Neutrophil (primary cell): ENCODE measurements at regions not wholly inside any gene's neighbourhood (a gene's known extent, or its start where the extent isn't known, plus 50 kb on each side); places are given as distances from the start of the nearest gene placed in this dataset.

Source experiments
- H3K27ac ChIP-seq: fragments of 200-600 bp; sonication (generic); 2 replicates; pipeline ENCODE4 v1.5.1; 2016; ENCODE audit warnings: mild to moderate bottlenecking, moderate library complexity
- H3K27me3 ChIP-seq: fragments of 200-600 bp; sonication (generic); 2 replicates; pipeline ENCODE4 v1.6.0; 2016; ENCODE audit warnings: mild to moderate bottlenecking
- H3K36me3 ChIP-seq: fragments of 200-600 bp; sonication (generic); 2 replicates; pipeline ENCODE4 v1.5.1; 2017
- H3K4me1 ChIP-seq, 2 experiments: fragments of 200-600 bp in 1 of 2; sonication (generic) in 1 of 2; 1 replicate in 1 of 2; 2 replicates in 1 of 2; pipeline versions ENCODE4 v1.5.1 to v1.6.1; 2013 to 2016; ENCODE audit warnings: low read depth in 1 of 2, low read length in 1 of 2, mild to moderate bottlenecking in 1 of 2, moderate library complexity in 1 of 2; ENCODE audit not compliant: control insufficient read depth in 1 of 2, insufficient read depth in 1 of 2
- H3K4me3 ChIP-seq, 2 experiments: fragments of 200-600 bp in 1 of 2; sonication (generic) in 1 of 2; 1 replicate in 1 of 2; 2 replicates in 1 of 2; pipeline ENCODE4 v1.5.1; 2013 to 2016; ENCODE audit warnings: low read depth in 1 of 2, low read length in 1 of 2, mild to moderate bottlenecking in 1 of 2, moderate library complexity in 1 of 2
- H3K9me3 ChIP-seq: fragments of 200-600 bp; sonication (generic); 2 replicates; pipeline ENCODE4 v1.5.1; 2016
- TF ChIP-seq, protein P1 (sequence below): fragments of 200-600 bp; sonication (generic); IDR thresholded peaks from 2 replicates; pipeline ENCODE4 v1.5.1; 2016; ENCODE audit warnings: antibody characterized with exemption

DNA sequence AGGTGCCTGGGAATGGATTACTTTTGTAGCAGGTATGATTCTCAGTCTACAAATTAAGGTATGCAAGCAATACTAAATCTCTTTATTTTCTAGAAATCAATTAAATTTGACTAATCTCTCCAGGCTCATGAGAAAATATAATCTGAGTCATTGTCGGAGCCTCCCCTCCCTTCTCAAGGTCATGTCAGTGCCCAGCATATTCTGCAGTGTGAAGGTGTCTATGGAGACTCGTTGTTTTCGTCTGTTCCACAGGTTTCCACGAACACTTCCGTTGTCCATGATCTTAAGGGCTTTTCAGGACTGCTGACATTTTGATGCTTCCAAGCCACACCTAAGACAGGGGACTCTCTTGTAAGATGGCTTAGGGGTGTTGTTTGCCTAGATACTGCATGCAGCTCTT lies 56.6 kb upstream of the SCOC start:
- TF ChIP-seq, protein P1, sequence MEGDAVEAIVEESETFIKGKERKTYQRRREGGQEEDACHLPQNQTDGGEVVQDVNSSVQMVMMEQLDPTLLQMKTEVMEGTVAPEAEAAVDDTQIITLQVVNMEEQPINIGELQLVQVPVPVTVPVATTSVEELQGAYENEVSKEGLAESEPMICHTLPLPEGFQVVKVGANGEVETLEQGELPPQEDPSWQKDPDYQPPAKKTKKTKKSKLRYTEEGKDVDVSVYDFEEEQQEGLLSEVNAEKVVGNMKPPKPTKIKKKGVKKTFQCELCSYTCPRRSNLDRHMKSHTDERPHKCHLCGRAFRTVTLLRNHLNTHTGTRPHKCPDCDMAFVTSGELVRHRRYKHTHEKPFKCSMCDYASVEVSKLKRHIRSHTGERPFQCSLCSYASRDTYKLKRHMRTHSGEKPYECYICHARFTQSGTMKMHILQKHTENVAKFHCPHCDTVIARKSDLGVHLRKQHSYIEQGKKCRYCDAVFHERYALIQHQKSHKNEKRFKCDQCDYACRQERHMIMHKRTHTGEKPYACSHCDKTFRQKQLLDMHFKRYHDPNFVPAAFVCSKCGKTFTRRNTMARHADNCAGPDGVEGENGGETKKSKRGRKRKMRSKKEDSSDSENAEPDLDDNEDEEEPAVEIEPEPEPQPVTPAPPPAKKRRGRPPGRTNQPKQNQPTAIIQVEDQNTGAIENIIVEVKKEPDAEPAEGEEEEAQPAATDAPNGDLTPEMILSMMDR: no peak
- no peaks in the 10 kb centered on the region for H3K27me3 ChIP-seq
- H3K27ac ChIP-seq: no peak overlapping the region
- H3K4me1 ChIP-seq: no peaks in the 10 kb centered on the region
- no peaks in the 10 kb centered on the region for H3K9me3 ChIP-seq
- no peak overlapping the region for H3K4me3 ChIP-seq
- H3K36me3 ChIP-seq: no peaks in the 10 kb centered on the region

DNA sequence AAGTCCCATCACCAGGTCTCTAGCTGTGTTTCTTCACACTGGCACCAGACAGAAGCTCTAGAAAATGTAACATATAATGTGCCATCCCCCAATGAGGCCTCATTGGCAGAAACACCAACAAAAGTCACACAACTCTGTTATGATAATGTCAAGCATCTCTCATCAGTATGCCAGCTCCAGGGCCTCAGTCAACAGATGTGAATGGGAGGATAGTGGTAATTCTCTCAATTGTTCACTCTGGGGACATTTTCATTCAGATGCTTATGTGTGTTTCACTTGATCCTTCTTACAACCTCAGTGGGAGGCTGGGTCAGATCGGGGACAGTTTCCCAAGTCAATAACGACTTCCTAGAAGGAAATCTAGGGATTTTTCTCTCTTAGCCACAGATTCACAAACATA lies 57.5 kb upstream of the SCOC start:
- Histone ChIP-seq H3K27ac (no peak overlapping the region), H3K36me3 (no peaks in the 10 kb centered on the region), H3K4me1 (no peaks in the 10 kb centered on the region), H3K9me3 (no peaks in the 10 kb centered on the region), H3K4me3 (no peak overlapping the region), H3K27me3 (no peaks in the 10 kb centered on the region)
- TF ChIP-seq, protein P1: no peak

DNA sequence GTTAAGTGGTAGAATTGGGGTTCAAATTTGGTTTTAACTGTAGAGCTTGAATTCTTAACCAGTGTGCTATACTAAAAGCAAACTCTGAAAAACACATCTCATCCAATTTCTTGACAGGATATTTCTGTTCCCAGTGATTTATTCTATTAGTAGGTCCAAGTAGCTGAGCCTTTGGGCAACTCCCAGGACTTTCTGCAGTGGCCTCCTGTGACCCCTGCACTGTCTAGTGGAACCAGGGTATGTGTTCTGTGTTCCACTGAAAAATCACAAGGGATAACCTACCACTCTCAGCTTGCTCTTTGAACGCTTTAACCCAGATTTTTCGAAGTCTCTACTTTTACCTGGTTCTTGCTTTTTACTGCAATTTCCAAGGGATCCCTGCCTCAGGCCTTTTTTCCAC lies 58.0 kb upstream of the SCOC start:
- no peak overlapping the region for H3K27ac ChIP-seq
- TF ChIP-seq, protein P1: no peak
- H3K36me3 ChIP-seq: no peaks in the 10 kb centered on the region
- no peak overlapping the region for H3K4me3 ChIP-seq
- H3K9me3 ChIP-seq: no peaks in the 10 kb centered on the region
- H3K27me3 ChIP-seq: no peaks in the 10 kb centered on the region
- no peaks in the 10 kb centered on the region for H3K4me1 ChIP-seq

DNA sequence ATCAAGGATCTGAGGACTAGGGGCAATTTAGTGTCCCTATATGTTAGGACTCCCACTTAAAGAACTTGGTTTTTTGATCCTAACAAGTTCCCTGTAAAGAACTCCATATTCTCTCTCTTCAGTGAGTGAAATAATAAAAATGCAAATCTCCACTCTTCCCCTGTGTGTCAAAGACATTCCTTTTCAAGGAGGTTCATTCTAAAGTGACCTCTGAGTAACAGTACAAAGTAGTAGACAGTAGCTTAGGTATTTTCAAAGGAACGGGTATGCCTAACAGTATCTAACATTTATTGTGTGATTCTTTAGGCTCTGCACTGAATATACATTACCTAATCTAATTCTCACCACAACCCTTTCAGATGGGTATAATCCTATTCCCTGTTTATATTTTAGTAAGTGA lies 58.4 kb upstream of the SCOC start:
- Histone ChIP-seq H3K27me3 (no peaks in the 10 kb centered on the region), H3K27ac (no peak overlapping the region), H3K36me3 (no peaks in the 10 kb centered on the region), H3K4me3 (no peak overlapping the region), H3K4me1 (no peaks in the 10 kb centered on the region), H3K9me3 (no peaks in the 10 kb centered on the region)
- TF ChIP-seq, protein P1: no peak

DNA sequence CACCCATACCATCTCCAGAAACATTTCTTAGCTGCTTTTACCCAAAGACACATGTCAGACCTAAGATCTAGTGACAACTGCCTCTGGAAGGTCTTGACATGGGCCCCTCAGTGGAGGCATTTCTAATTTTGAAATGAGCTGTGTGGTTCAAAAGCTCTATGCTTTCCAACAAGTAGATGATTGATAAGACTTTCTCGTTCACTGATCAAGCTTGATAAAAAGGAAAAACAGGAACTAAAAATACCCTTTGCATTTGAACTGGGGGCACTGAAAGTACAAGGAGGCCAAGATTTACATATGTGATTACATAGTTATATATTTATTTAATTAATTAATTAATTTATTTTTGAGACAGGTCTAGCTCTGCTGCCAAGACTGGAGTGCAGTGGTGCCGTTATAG lies 61.3 kb upstream of the SCOC start:
- H3K27ac ChIP-seq: no peak overlapping the region
- H3K4me1 ChIP-seq: no peaks in the 10 kb centered on the region
- TF ChIP-seq, protein P1: no peak
- H3K4me3 ChIP-seq: no peak overlapping the region
- H3K36me3 ChIP-seq: no peaks in the 10 kb centered on the region
- H3K27me3 ChIP-seq: no peaks in the 10 kb centered on the region
- no peaks in the 10 kb centered on the region for H3K9me3 ChIP-seq

DNA sequence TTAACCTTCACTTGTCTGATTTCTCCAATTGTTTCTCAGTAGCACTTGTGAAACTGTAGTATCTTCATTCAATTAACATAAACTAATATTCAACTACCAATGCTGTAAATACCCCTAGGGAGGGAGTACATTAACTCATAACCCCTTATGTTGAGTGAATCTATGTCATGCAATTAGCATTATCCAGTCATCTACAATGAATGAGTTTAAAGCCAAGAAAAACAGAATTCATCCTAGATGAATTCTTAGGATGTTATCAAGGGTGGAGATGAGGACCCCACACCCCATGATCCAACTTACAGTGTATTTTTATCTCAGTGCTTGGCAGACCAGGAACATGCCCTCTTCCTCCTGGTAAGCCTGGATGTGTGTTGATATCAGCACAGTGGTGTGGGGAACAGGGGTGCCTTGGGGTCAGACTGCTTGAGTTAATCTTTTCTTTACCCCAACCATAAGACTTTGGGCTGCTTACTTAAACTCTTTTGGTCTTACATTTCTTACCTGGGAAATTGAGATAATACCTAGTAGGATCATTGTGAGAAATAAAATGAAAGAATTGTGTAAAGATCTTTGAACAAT lies 62.1 kb upstream of the SCOC start:
- Histone ChIP-seq H3K4me1 (no peaks in the 10 kb centered on the region), H3K9me3 (no peaks in the 10 kb centered on the region), H3K27ac (no peak overlapping the region), H3K27me3 (no peaks in the 10 kb centered on the region), H3K36me3 (no peaks in the 10 kb centered on the region), H3K4me3 (no peak overlapping the region)
- TF ChIP-seq, protein P1: no peak
